ENCODE measurements at regions not wholly inside any gene's neighbourhood (a gene's known extent, or its start where the extent isn't known, plus 50 kb on each side); places are given as distances from the start of the nearest gene placed in this dataset.
A peak's percentile ranks its signal among the peaks of the same experiment; 100 is the strongest.
"Not testable (repeated sequence)": the region's sequence is repeated elsewhere in the genome, so short reads cannot be mapped to it uniquely, and the experiment has no call there.

DNA sequence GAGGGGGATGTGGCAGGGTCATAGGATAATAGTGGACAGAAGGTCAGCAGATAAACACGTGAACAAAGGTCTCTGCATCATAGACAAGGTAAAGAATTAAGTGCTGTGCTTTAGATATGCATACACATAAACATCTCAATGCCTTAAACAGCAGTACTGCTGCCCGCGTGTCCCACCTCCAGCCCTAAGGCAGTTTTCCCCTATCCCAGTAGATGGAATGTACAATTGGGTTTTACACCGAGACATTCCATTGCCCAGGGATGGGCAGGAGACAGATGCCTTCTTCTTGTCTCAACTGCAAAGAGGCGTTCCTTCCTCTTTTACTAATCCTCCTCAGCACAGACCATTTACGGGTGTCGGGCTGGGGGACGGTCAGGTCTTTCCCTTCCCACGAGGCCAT, 81.7 kb upstream of the BTG3 start:
- H4K8ac ChIP-seq (ENCODE audit: low read length); H3K23ac ChIP-seq (ENCODE audit: low read length in 2 of 2); H3K27ac ChIP-seq (ENCODE audit: low read length, poor library complexity, severe bottlenecking); H3K9ac ChIP-seq (ENCODE audit: low read length); H3K4me1 ChIP-seq (ENCODE audit: control insufficient read depth, insufficient read depth, low read depth, low read length); H2AK5ac ChIP-seq (ENCODE audit: low read length, severe bottlenecking); H3K4ac ChIP-seq (ENCODE audit: low read depth in 1 of 2, low read length in 2 of 2); H3K18ac ChIP-seq (ENCODE audit: low read depth in 1 of 2, low read length in 2 of 2); H3K36me3 ChIP-seq (ENCODE audit: control insufficient read depth in 1 of 2, insufficient read depth in 2 of 2, low read depth in 1 of 2, low read length in 2 of 2); H2BK15ac ChIP-seq (ENCODE audit: low read depth, poor library complexity, severe bottlenecking); H2BK5ac ChIP-seq (ENCODE audit: low read depth, low read length, poor library complexity, severe bottlenecking); DNase-seq; H2BK12ac ChIP-seq (ENCODE audit: low read length in 2 of 2); H3K79me1 ChIP-seq (replicated peaks; ENCODE audit: low read length, poor library complexity, severe bottlenecking); H2BK120ac ChIP-seq (ENCODE audit: low read depth, low read length); H3K14ac ChIP-seq (ENCODE audit: low read length in 2 of 2); H2AFZ ChIP-seq (ENCODE audit: low read depth, low read length); H3K9me3 ChIP-seq (ENCODE audit: control insufficient read depth, low read length); H3K4me2 ChIP-seq (ENCODE audit: low read length, poor library complexity, severe bottlenecking); H4K91ac ChIP-seq (ENCODE audit: low read length); H3K27me3 ChIP-seq (ENCODE audit: control insufficient read depth in 1 of 2, insufficient read depth in 1 of 2, low read length in 2 of 2); H3K4me3 ChIP-seq (ENCODE audit: insufficient read depth in 1 of 2, low read depth in 1 of 2, low read length in 2 of 2): not testable (repeated sequence)
- 70% methylated on average over 3 of the region's 9 CpGs for WGBS

GRCh38 chr21:17693801-17694200, 81.1 kb upstream of the BTG3 start:
- Histone ChIP-seq H3K9ac (ENCODE audit: low read length) (no peak overlapping the region), H3K36me3 (ENCODE audit: control insufficient read depth in 1 of 2, insufficient read depth in 2 of 2, low read depth in 1 of 2, low read length in 2 of 2) (no peaks in the 10 kb centered on the region), H4K91ac (ENCODE audit: low read length) (no peak overlapping the region), H3K23ac (ENCODE audit: low read length in 2 of 2) (no peak overlapping the region), H2BK5ac (ENCODE audit: low read depth, low read length, poor library complexity, severe bottlenecking) (no peak overlapping the region), H3K9me3 (ENCODE audit: control insufficient read depth, low read length) (no peaks in the 10 kb centered on the region), H3K79me1 (replicated peaks; ENCODE audit: low read length, poor library complexity, severe bottlenecking) (no peaks in the 10 kb centered on the region), H2AFZ (ENCODE audit: low read depth, low read length) (no peak overlapping the region), H3K14ac (ENCODE audit: low read length in 2 of 2) (no peak overlapping the region), H3K4ac (ENCODE audit: low read depth in 1 of 2, low read length in 2 of 2) (no peak overlapping the region), H2BK15ac (ENCODE audit: low read depth, poor library complexity, severe bottlenecking) (no peak overlapping the region), H4K8ac (ENCODE audit: low read length) (no peak overlapping the region), H3K18ac (ENCODE audit: low read depth in 1 of 2, low read length in 2 of 2) (peak overlapping the region in 1 of 2 experiments; percentile 8), H2AK5ac (ENCODE audit: low read length, severe bottlenecking) (no peak overlapping the region), H3K27ac (ENCODE audit: low read length, poor library complexity, severe bottlenecking) (no peak overlapping the region), H3K4me3 (ENCODE audit: insufficient read depth in 1 of 2, low read depth in 1 of 2, low read length in 2 of 2) (no peak overlapping the region), H3K4me2 (ENCODE audit: low read length, poor library complexity, severe bottlenecking) (no peak overlapping the region), H2BK12ac (ENCODE audit: low read length in 2 of 2) (no peak overlapping the region), H3K27me3 (ENCODE audit: control insufficient read depth in 1 of 2, insufficient read depth in 1 of 2, low read length in 2 of 2) (peaks cover 0 to 6% of the 10 kb centered on the region in 2 experiments), H2BK120ac (ENCODE audit: low read depth, low read length) (no peak overlapping the region), H3K4me1 (ENCODE audit: control insufficient read depth, insufficient read depth, low read depth, low read length) (no peaks in the 10 kb centered on the region)
- no peak for DNase-seq
- whole genome bisulfite sequencing, result 92% methylated on average over 6 of the region's 8 CpGs

DNA sequence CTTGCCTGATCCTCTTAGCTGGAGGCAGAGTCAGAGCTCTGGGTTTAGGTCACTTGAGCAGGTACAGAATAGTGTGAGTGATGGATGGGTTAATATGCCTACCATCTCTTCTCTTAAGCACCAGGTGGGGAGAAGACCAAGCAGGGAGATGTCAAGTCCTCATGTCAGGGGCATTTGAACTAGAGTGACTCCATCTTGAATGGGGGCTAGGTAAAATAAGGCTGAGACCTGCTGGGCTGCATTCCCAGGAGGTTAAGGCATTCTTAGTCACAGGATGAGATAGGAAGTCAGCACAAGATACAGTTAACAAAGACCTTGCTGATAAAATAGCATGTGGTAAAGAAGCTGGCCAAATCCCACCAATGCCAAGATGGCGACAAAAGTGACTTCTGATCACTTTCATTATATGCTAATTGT, 77.4 kb upstream of the BTG3 start:
- H2BK15ac ChIP-seq (ENCODE audit: low read depth, poor library complexity, severe bottlenecking), result no peak overlapping the region
- no peaks in the 10 kb centered on the region for H3K79me1 ChIP-seq (replicated peaks; ENCODE audit: low read length, poor library complexity, severe bottlenecking)
- H3K9ac ChIP-seq (ENCODE audit: low read length), result no peak overlapping the region
- H3K14ac ChIP-seq (ENCODE audit: low read length in 2 of 2), result no peak overlapping the region
- no peak overlapping the region for H4K8ac ChIP-seq (ENCODE audit: low read length)
- no peak overlapping the region for H2BK5ac ChIP-seq (ENCODE audit: low read depth, low read length, poor library complexity, severe bottlenecking)
- H3K4me3 ChIP-seq (ENCODE audit: insufficient read depth in 1 of 2, low read depth in 1 of 2, low read length in 2 of 2), result no peak overlapping the region
- H2BK120ac ChIP-seq (ENCODE audit: low read depth, low read length), result no peak overlapping the region
- peaks cover 4% of the 10 kb centered on the region for H3K9me3 ChIP-seq (ENCODE audit: control insufficient read depth, low read length)
- no peaks in the 10 kb centered on the region for H3K36me3 ChIP-seq (ENCODE audit: control insufficient read depth in 1 of 2, insufficient read depth in 2 of 2, low read depth in 1 of 2, low read length in 2 of 2)
- DNase-seq, result no peak
- no peaks in the 10 kb centered on the region for H3K4me1 ChIP-seq (ENCODE audit: control insufficient read depth, insufficient read depth, low read depth, low read length)
- H2AK5ac ChIP-seq (ENCODE audit: low read length, severe bottlenecking), result no peak overlapping the region
- no peak overlapping the region for H3K18ac ChIP-seq (ENCODE audit: low read depth in 1 of 2, low read length in 2 of 2)
- H2AFZ ChIP-seq (ENCODE audit: low read depth, low read length), result no peak overlapping the region
- WGBS, result 75% methylated on average over 1 of the region's 1 CpG
- H3K27ac ChIP-seq (ENCODE audit: low read length, poor library complexity, severe bottlenecking), result no peak overlapping the region
- H4K91ac ChIP-seq (ENCODE audit: low read length), result no peak overlapping the region
- no peak overlapping the region for H3K23ac ChIP-seq (ENCODE audit: low read length in 2 of 2)
- H3K4me2 ChIP-seq (ENCODE audit: low read length, poor library complexity, severe bottlenecking), result no peak overlapping the region
- H3K27me3 ChIP-seq (ENCODE audit: control insufficient read depth in 1 of 2, insufficient read depth in 1 of 2, low read length in 2 of 2), result peaks cover 0 to 6% of the 10 kb centered on the region in 2 experiments
- no peak overlapping the region for H2BK12ac ChIP-seq (ENCODE audit: low read length in 2 of 2)
- H3K4ac ChIP-seq (ENCODE audit: low read depth in 1 of 2, low read length in 2 of 2), result no peak overlapping the region

GRCh38 chr21:17688912-17689874, 76.5 kb upstream of the BTG3 start:
- peak overlapping the region; percentile 80 for H4K91ac ChIP-seq (ENCODE audit: low read length)
- no peak overlapping the region for H3K23ac ChIP-seq (ENCODE audit: low read length in 2 of 2)
- H2BK5ac ChIP-seq (ENCODE audit: low read depth, low read length, poor library complexity, severe bottlenecking), result no peak overlapping the region

More at GRCh38 chr21:17688912-17689874, 76.5 kb upstream of the BTG3 start:
- no peak overlapping the region for H2BK15ac ChIP-seq (ENCODE audit: low read depth, poor library complexity, severe bottlenecking)
- H2BK120ac ChIP-seq (ENCODE audit: low read depth, low read length), result no peak overlapping the region
- H3K9me3 ChIP-seq (ENCODE audit: control insufficient read depth, low read length), result peaks cover 4% of the 10 kb centered on the region
- H2BK12ac ChIP-seq (ENCODE audit: low read length in 2 of 2), result peak overlapping the region in 1 of 2 experiments; percentile 15
- no peak overlapping the region for H2AFZ ChIP-seq (ENCODE audit: low read depth, low read length)
- H3K27me3 ChIP-seq (ENCODE audit: control insufficient read depth in 1 of 2, insufficient read depth in 1 of 2, low read length in 2 of 2), result peaks cover 0 to 6% of the 10 kb centered on the region in 2 experiments
- H3K14ac ChIP-seq (ENCODE audit: low read length in 2 of 2), result no peak overlapping the region
- H3K36me3 ChIP-seq (ENCODE audit: control insufficient read depth in 1 of 2, insufficient read depth in 2 of 2, low read depth in 1 of 2, low read length in 2 of 2), result no peaks in the 10 kb centered on the region
- H3K4me1 ChIP-seq (ENCODE audit: control insufficient read depth, insufficient read depth, low read depth, low read length), result no peaks in the 10 kb centered on the region
- peak overlapping the region; percentile 80 for H4K8ac ChIP-seq (ENCODE audit: low read length)
- H3K27ac ChIP-seq (ENCODE audit: low read length, poor library complexity, severe bottlenecking), result no peak overlapping the region
- H3K18ac ChIP-seq (ENCODE audit: low read depth in 1 of 2, low read length in 2 of 2), result peak overlapping the region in 1 of 2 experiments; percentile 21
- H3K4ac ChIP-seq (ENCODE audit: low read depth in 1 of 2, low read length in 2 of 2), result no peak overlapping the region
- no peak overlapping the region for H3K9ac ChIP-seq (ENCODE audit: low read length)
- DNase-seq, result peak; percentile 41
- H3K79me1 ChIP-seq (replicated peaks; ENCODE audit: low read length, poor library complexity, severe bottlenecking), result no peaks in the 10 kb centered on the region
- no peak overlapping the region for H2AK5ac ChIP-seq (ENCODE audit: low read length, severe bottlenecking)
- no peak overlapping the region for H3K4me2 ChIP-seq (ENCODE audit: low read length, poor library complexity, severe bottlenecking)
- H3K4me3 ChIP-seq (ENCODE audit: insufficient read depth in 1 of 2, low read depth in 1 of 2, low read length in 2 of 2), result no peak overlapping the region
- 86% methylated on average over 12 of the region's 13 CpGs for WGBS

All from mesenchymal stem cell (in vitro differentiated cells and primary cell).